ENCODE measurements at regions not wholly inside any gene's neighbourhood (a gene's known extent, or its start where the extent isn't known, plus 50 kb on each side); places are given as distances from the start of the nearest gene placed in this dataset.

DNA sequence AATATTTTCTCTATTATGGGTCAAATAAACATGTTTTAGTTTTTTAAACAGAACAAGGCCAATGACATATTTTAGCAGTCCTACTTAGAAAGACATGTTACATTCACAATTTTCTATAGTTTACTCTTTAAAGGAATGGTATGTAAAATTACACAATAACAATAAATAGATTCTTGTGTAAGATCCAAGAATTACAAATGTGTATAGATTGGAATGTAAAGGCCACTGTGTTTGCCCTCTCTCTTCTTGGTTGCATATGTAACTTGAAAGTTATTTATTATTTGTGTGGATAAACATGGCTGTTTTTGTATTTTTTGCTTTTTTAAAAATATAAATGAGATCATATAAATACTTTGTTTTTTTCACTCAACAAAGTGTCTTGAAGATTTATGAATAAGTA is 979.3 kb upstream of the CELF2 start:
- TF ChIP-seq POLR2A (IDR thresholded peaks at IDR 0.05; ENCODE audit: low read length) (no peak), GATA1 (IDR thresholded peaks at IDR 0.05; ENCODE audit: low read depth, low read length) (no peak)
